Left ventricle myocardium inferior (tissue), 1 donor: ENCODE measurements at regions not wholly inside any gene's neighbourhood (a gene's known extent, or its start where the extent isn't known, plus 50 kb on each side); places are given as distances from the start of the nearest gene placed in this dataset.

ENCODE experiments used
- DNase-seq: peaks from one replicate; pipeline ENCODE4 v3.0.0-alpha.2; 2020
- H3K27ac ChIP-seq: fragments of 200-600 bp; replicated peaks from 2 replicates; pipeline ENCODE4 v1.8.0; 2021
- H3K27me3 ChIP-seq: fragments of 200-600 bp; 2 replicates; pipeline ENCODE4 v1.8.0; 2021; ENCODE audit warnings: low read depth
- H3K36me3 ChIP-seq: fragments of 200-600 bp; 2 replicates; pipeline ENCODE4 v1.8.0; 2021
- H3K4me1 ChIP-seq: fragments of 200-600 bp; 2 replicates; pipeline ENCODE4 v1.8.0; 2021
- H3K4me3 ChIP-seq: fragments of 200-600 bp; 2 replicates; pipeline ENCODE4 v1.8.0; 2021; ENCODE audit warnings: mild to moderate bottlenecking, moderate library complexity
- H3K9me3 ChIP-seq: fragments of 200-600 bp; replicated peaks from 2 replicates; pipeline ENCODE4 v1.8.0; 2021
- intact Hi-C: fragments of 100-400 bp; cut with micrococcal nuclease; formaldehyde crosslinking; loops from one replicate; pipeline ENCODE4 v1.11.0; 2022
- TF ChIP-seq, protein P1 (sequence below): fragments of 200-600 bp; IDR thresholded peaks from 2 replicates; pipeline ENCODE4 v1.8.0; 2021; ENCODE audit warnings: antibody characterized with exemption, mild to moderate bottlenecking, borderline replicate concordance
- donor health status: DM: no; HTN: yes; CAD: no; lungs with severe emphysema.

GRCh38 chr2:216974321-216975302, 114.7 kb upstream of the TNP1 start:
- TF ChIP-seq, protein P1, sequence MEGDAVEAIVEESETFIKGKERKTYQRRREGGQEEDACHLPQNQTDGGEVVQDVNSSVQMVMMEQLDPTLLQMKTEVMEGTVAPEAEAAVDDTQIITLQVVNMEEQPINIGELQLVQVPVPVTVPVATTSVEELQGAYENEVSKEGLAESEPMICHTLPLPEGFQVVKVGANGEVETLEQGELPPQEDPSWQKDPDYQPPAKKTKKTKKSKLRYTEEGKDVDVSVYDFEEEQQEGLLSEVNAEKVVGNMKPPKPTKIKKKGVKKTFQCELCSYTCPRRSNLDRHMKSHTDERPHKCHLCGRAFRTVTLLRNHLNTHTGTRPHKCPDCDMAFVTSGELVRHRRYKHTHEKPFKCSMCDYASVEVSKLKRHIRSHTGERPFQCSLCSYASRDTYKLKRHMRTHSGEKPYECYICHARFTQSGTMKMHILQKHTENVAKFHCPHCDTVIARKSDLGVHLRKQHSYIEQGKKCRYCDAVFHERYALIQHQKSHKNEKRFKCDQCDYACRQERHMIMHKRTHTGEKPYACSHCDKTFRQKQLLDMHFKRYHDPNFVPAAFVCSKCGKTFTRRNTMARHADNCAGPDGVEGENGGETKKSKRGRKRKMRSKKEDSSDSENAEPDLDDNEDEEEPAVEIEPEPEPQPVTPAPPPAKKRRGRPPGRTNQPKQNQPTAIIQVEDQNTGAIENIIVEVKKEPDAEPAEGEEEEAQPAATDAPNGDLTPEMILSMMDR = no peak
- Histone ChIP-seq H3K9me3 (no peaks in the 10 kb centered on the region), H3K4me3 (no peak overlapping the region), H3K27ac (peak overlapping the region; percentile 57), H3K4me1 (peaks cover 34% of the 10 kb centered on the region), H3K27me3 (no peaks in the 10 kb centered on the region), H3K36me3 (no peaks in the 10 kb centered on the region)
- DNase-seq = peak; percentile 74
- intact Hi-C loops = no loop called here

GRCh38 chr2:216971593-216971992, 111.7 kb upstream of the TNP1 start:
- Histone ChIP-seq H3K4me3 (no peak overlapping the region), H3K27ac (peak overlapping the region; percentile 66), H3K9me3 (no peaks in the 10 kb centered on the region), H3K4me1 (peaks cover 38% of the 10 kb centered on the region), H3K36me3 (no peaks in the 10 kb centered on the region), H3K27me3 (no peaks in the 10 kb centered on the region)
- intact Hi-C loops = no loop called here
- TF ChIP-seq, protein P1 = no peak
- no peak for DNase-seq

- TF ChIP-seq, protein P1 = no peak
- no peaks in the 10 kb centered on the region for H3K27me3 ChIP-seq
- H3K4me1 ChIP-seq = peaks cover 36% of the 10 kb centered on the region
- intact Hi-C loops = no loop called here
- H3K27ac ChIP-seq = no peak overlapping the region
- no peak for DNase-seq
- H3K4me3 ChIP-seq = no peak overlapping the region
- H3K9me3 ChIP-seq = no peaks in the 10 kb centered on the region
- no peaks in the 10 kb centered on the region for H3K36me3 ChIP-seq
Observed at GRCh38 chr2:216970359-216970915, 110.6 kb upstream of the TNP1 start.

- intact Hi-C loops = no loop called here
- DNase-seq = peak; percentile 38
- Histone ChIP-seq H3K36me3 (no peaks in the 10 kb centered on the region), H3K4me3 (no peak overlapping the region), H3K27me3 (no peaks in the 10 kb centered on the region), H3K9me3 (peaks cover 5% of the 10 kb centered on the region), H3K27ac (no peak overlapping the region), H3K4me1 (peaks cover 17% of the 10 kb centered on the region)
- TF ChIP-seq, protein P1 = no peak
Observed at GRCh38 chr2:216967889-216968288, 108.0 kb upstream of the TNP1 start.

- H3K36me3 ChIP-seq = no peaks in the 10 kb centered on the region
- H3K4me1 ChIP-seq = no peaks in the 10 kb centered on the region
- H3K27me3 ChIP-seq = no peaks in the 10 kb centered on the region
- peaks cover 11% of the 10 kb centered on the region for H3K9me3 ChIP-seq
- no peak overlapping the region for H3K27ac ChIP-seq
- H3K4me3 ChIP-seq = no peak overlapping the region
- TF ChIP-seq, protein P1 = no peak
- DNase-seq = no peak
- intact Hi-C loops = no loop called here
Observed at GRCh38 chr2:216960671-216961268, 100.9 kb upstream of the TNP1 start.
